Right atrium auricular region (tissue), 2 donors: ENCODE measurements at regions not wholly inside any gene's neighbourhood (a gene's known extent, or its start where the extent isn't known, plus 50 kb on each side); places are given as distances from the start of the nearest gene placed in this dataset.

Experiments used
- DNase-seq: peaks from one replicate; pipeline ENCODE4 v3.0.0-alpha.2; 2019; ENCODE audit warnings: low spot score
- H3K27ac ChIP-seq, 2 donors: fragments of 200-600 bp; sonication (generic); 1 replicate in 1 of 2; 2 replicates in 1 of 2; pipeline ENCODE4 v1.5.1; 2016 to 2019
- H3K27me3 ChIP-seq, 2 donors: fragments of 200-600 bp; sonication (generic); one replicate each; pipeline versions ENCODE4 v1.5.1 to v1.6.0; 2017 to 2019
- H3K36me3 ChIP-seq: fragments of 200-600 bp; sonication (generic); one replicate; pipeline ENCODE4 v1.5.1; 2016
- H3K4me1 ChIP-seq, 2 donors: fragments of 200-600 bp; sonication (generic); one replicate each; pipeline versions ENCODE4 v1.5.1 to v1.6.0; 2017 to 2019
- H3K4me3 ChIP-seq, 2 donors: fragments of 200-600 bp; sonication (generic); 1 replicate in 1 of 2; 2 replicates in 1 of 2; pipeline ENCODE4 v1.5.1; 2017 to 2019; ENCODE audit warnings: mild to moderate bottlenecking in 1 of 2, moderate library complexity in 1 of 2
- H3K9me3 ChIP-seq, 2 donors: fragments of 200-600 bp; sonication (generic); one replicate each; pipeline ENCODE4 v1.5.1; 2019
- TF ChIP-seq, protein P1 (sequence below), 2 donors: fragments of 200-600 bp; sonication (generic); IDR thresholded peaks; one replicate each; pipeline ENCODE4 v1.5.1; 2019; ENCODE audit warnings: antibody characterized with exemption in 2 of 2

DNA sequence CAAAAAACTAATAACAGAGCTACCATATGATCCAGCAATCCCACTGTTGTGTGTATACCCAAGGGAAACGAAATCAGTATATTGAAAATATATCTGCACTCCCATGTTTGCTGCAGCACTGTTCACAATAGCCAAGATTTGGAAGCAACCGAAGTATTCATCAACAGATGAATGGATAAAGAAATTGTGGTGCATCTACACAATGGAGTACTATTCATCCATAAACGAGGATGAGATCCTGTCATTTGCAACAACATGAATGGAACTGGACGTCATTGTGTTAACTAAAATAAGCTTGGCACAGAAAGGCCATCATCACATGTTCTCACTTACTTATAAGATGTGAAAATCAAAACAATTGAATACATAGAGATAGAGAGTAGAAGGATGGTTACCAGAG, 402.1 kb downstream of the KCTD8 start:
- TF ChIP-seq, protein P1, sequence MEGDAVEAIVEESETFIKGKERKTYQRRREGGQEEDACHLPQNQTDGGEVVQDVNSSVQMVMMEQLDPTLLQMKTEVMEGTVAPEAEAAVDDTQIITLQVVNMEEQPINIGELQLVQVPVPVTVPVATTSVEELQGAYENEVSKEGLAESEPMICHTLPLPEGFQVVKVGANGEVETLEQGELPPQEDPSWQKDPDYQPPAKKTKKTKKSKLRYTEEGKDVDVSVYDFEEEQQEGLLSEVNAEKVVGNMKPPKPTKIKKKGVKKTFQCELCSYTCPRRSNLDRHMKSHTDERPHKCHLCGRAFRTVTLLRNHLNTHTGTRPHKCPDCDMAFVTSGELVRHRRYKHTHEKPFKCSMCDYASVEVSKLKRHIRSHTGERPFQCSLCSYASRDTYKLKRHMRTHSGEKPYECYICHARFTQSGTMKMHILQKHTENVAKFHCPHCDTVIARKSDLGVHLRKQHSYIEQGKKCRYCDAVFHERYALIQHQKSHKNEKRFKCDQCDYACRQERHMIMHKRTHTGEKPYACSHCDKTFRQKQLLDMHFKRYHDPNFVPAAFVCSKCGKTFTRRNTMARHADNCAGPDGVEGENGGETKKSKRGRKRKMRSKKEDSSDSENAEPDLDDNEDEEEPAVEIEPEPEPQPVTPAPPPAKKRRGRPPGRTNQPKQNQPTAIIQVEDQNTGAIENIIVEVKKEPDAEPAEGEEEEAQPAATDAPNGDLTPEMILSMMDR (IDR thresholded peaks at IDR 0.05) = no peak
- no peak overlapping the region for H3K4me3 ChIP-seq

DNA sequence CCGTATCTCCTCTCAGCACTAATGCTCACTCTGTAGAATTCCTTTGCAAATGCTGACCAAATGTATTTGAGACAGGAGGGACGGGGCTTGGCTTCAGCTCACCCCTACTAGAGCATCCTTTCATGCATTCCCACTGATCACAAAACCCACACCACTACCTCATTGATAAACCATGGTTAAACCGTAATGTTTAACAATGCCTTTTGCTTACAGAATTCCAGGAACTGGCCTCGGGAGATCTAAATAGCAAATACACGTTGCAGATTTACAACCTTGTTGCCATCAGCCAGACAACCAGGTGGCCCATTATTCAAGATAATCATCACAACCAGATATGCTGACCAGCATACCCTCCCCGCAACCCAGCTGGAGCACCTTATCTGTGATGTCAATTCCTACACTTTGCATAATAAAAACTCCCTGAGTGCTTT, 391.9 kb downstream of the KCTD8 start:
- no peak overlapping the region for H3K27ac ChIP-seq
- H3K36me3 ChIP-seq = no peaks in the 10 kb centered on the region
- TF ChIP-seq, protein P1 (IDR thresholded peaks at IDR 0.05) = no peak

More for the DNA sequence above, 402.1 kb downstream of the KCTD8 start:
- H3K27ac ChIP-seq = no peak overlapping the region
- no peaks in the 10 kb centered on the region for H3K4me1 ChIP-seq
- no peaks in the 10 kb centered on the region for H3K27me3 ChIP-seq
- H3K36me3 ChIP-seq = no peaks in the 10 kb centered on the region
- no peaks in the 10 kb centered on the region for H3K9me3 ChIP-seq
- DNase-seq = no peak

DNA sequence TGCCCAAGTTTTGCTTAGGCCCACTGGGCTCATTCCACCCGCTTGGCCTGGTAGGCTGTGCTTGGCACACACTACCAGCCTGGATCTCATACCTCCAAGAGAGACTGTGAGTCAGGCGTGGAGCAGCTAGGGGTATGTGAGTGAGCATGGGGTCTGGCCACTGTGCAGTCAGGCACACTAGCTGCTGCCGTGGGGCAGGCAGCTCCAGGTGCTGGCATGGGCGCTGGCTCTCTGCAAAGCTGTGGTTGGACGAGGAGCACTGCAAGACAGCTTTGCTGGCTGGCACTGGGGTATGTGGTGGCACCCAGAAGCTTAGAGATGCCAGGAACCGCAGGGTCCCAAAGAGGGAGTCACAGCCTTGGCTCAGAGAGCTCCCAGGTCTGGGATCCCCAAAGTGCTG, 377.8 kb downstream of the KCTD8 start:
- no peaks in the 10 kb centered on the region for H3K9me3 ChIP-seq
- no peaks in the 10 kb centered on the region for H3K36me3 ChIP-seq
- no peak overlapping the region for H3K4me3 ChIP-seq
- H3K27ac ChIP-seq = no peak overlapping the region
- H3K4me1 ChIP-seq = no peaks in the 10 kb centered on the region
- no peaks in the 10 kb centered on the region for H3K27me3 ChIP-seq
- TF ChIP-seq, protein P1 (IDR thresholded peaks at IDR 0.05) = no peak
- no peak for DNase-seq

More for the DNA sequence above, 391.9 kb downstream of the KCTD8 start:
- no peak for DNase-seq
- H3K4me1 ChIP-seq = no peaks in the 10 kb centered on the region
- no peaks in the 10 kb centered on the region for H3K9me3 ChIP-seq
- H3K27me3 ChIP-seq = no peaks in the 10 kb centered on the region
- H3K4me3 ChIP-seq = no peak overlapping the region

DNA sequence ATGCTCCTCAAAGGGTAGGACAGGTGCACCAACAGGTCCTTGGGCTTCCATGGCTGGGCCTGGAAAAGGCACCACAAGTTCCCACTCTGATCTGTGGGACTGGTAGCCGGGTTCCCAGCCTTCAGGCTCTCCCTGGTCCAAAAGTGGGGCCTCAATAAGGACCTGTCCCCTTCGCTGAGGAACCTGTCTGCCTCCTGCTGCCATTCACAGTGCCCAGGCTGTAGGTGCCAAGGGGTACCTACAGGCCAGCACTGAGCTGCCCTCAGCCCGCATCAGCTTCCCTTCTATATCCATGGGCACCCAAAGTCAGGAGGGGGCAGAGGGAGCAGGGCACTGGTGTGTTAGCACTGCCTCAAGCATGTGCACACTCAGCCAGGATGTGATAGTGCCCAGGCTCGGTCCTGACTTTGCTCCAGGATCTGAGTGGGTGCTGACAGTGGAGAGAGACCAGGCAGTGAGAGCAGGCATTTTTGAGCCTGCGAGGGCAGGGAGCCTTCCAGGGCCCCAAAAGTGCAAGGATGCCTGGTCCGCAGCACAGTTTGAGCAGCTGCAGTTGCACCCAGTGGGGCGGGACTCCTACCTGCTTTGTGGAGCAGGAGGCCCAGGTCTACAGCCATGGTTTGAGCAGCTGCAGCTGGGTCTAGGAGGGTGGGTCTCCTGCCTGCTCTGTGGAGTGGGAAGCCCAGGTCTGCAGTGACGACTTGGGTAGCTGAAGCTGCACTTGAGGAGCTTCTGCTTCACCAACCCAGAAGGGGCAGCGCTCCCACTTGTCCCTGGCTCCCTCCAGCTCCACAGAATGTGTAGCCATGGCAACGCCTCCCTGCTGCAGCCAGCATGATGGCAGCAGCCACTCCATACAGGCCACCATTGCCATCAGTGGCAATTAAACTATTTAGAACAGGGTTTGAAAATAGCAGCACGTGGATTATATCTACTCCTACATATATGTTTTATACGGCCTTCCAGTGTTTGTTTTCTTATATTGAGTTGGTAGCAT, 376.4 kb downstream of the KCTD8 start:
- Histone ChIP-seq H3K27me3 (no peaks in the 10 kb centered on the region), H3K27ac (no peak overlapping the region), H3K4me1 (no peaks in the 10 kb centered on the region), H3K9me3 (no peaks in the 10 kb centered on the region), H3K4me3 (no peak overlapping the region), H3K36me3 (no peaks in the 10 kb centered on the region)
- TF ChIP-seq, protein P1 (IDR thresholded peaks at IDR 0.05) = no peak
- no peak for DNase-seq

DNA sequence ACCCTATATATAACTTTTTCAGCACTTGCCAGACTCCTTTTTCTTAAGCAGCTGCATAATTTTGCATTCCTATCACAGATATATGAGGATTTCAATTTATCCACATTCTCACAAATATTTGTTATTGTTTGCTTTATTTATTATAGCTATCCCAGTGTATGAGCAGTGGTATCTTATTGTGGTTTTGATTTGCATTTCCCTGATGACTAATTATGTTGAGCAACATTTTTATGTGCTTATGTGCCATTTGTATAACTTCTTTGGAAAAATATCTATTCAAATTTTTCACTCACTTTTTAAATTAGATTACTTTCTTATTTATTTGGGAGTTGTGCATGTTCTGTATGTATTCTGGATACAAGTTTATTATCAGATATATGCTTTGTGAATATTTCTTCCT, 361.9 kb downstream of the KCTD8 start:
- Histone ChIP-seq H3K4me3 (no peak overlapping the region), H3K4me1 (no peaks in the 10 kb centered on the region), H3K27me3 (no peaks in the 10 kb centered on the region), H3K27ac (no peak overlapping the region), H3K36me3 (no peaks in the 10 kb centered on the region), H3K9me3 (no peaks in the 10 kb centered on the region)
- TF ChIP-seq, protein P1 (IDR thresholded peaks at IDR 0.05) = no peak
- no peak for DNase-seq
